Uterus (tissue), 2 donors: ENCODE measurements at regions not wholly inside any gene's neighbourhood (a gene's known extent, or its start where the extent isn't known, plus 50 kb on each side); places are given as distances from the start of the nearest gene placed in this dataset.

ENCODE experiments used
- CTCF ChIP-seq, 4 experiments: fragments of 200-600 bp in 2 of 4; fragments of 450-650 bp in 2 of 4; sonication (generic) in 2 of 4; IDR thresholded peaks; one replicate each; pipeline ENCODE4 v1.5.1; 2016 to 2019; ENCODE audit warnings: antibody characterized with exemption in 4 of 4, mild to moderate bottlenecking in 2 of 4, moderate library complexity in 1 of 4
- POLR2A ChIP-seq, 2 donors: fragments of 450-650 bp; IDR thresholded peaks; one replicate each; pipeline ENCODE4 v1.6.1; 2016; ENCODE audit warnings: antibody characterized with exemption in 2 of 2, mild to moderate bottlenecking in 1 of 2, moderate library complexity in 1 of 2

- no peak for TF ChIP-seq CTCF (IDR thresholded peaks at IDR 0.05)
- no peak for TF ChIP-seq POLR2A (IDR thresholded peaks at IDR 0.05)
These were observed 162.5 kb downstream of the CD83 start for GRCh38 chr6:14280006-14280510.
